Fibroblast of pulmonary artery (primary cell): ENCODE measurements at regions not wholly inside any gene's neighbourhood (a gene's known extent, or its start where the extent isn't known, plus 50 kb on each side); places are given as distances from the start of the nearest gene placed in this dataset.
"Not testable (repeated sequence)": the region's sequence is repeated elsewhere in the genome, so short reads cannot be mapped to it uniquely, and the experiment has no call there.

ENCODE experiments used
- DNase-seq: peaks from one replicate; pipeline ENCODE4 v3.0.0-alpha.2; 2010; ENCODE audit warnings: low read depth
- H3K4me3 ChIP-seq: replicated peaks from 2 replicates; pipeline ENCODE4 v1.5.1; 2011; ENCODE audit warnings: low read depth, mild to moderate bottlenecking, control low read depth, low read length, moderate library complexity
- TF ChIP-seq, protein P1 (sequence below): IDR thresholded peaks from 2 replicates; pipeline ENCODE4 v1.5.1; 2011; ENCODE audit warnings: mild to moderate bottlenecking, control low read depth, low read length, inconsistent platforms; ENCODE audit errors: missing control alignments

DNA sequence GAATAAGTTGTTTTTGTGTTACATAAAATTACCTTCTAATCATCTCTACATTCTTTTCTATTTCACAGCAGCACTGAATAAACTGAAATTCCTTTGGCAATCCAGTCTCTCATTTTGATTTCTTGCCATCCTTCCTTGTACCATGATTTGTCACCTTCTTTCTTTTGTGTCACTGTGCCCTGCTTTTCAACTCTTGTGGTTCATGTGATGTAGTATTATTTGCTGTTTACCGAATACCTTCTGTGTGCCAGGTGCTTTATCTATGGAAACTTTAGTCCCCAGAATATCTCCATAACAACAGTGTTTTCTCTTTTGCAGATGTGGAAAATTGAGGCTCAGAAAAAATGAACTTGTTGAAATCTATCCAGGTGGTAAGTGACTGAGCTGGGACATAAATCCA, 220.3 kb downstream of the STK31 start:
- TF ChIP-seq, protein P1, sequence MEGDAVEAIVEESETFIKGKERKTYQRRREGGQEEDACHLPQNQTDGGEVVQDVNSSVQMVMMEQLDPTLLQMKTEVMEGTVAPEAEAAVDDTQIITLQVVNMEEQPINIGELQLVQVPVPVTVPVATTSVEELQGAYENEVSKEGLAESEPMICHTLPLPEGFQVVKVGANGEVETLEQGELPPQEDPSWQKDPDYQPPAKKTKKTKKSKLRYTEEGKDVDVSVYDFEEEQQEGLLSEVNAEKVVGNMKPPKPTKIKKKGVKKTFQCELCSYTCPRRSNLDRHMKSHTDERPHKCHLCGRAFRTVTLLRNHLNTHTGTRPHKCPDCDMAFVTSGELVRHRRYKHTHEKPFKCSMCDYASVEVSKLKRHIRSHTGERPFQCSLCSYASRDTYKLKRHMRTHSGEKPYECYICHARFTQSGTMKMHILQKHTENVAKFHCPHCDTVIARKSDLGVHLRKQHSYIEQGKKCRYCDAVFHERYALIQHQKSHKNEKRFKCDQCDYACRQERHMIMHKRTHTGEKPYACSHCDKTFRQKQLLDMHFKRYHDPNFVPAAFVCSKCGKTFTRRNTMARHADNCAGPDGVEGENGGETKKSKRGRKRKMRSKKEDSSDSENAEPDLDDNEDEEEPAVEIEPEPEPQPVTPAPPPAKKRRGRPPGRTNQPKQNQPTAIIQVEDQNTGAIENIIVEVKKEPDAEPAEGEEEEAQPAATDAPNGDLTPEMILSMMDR = no peak
- DNase-seq = no peak
- no peak overlapping the region for H3K4me3 ChIP-seq

- TF ChIP-seq, protein P1 = no peak
- DNase-seq = no peak
- H3K4me3 ChIP-seq = no peak overlapping the region
Measured at GRCh38 chr7:23931633-23932032, 221.6 kb downstream of the STK31 start.

DNA sequence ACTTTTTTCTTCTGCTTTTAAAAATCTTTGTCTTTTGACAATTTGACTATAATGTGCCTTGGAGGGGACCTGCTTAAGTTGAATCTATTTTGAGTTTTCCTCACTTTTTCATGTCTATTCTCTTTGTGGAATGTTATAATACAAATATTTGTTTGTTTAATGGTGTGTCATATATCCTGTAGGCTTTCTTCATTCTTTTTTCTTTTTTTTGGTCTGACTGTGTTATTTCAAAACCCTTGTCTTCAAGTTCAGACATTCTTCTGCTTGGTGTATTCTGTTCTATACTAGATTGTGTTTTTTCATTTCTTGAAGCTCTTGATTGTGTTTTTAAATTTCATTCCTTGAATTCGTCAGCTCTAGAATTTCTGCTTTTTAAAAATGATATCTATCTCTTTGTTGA, 228.2 kb downstream of the STK31 start:
- TF ChIP-seq, protein P1 = no peak
- no peak for DNase-seq
- no peak overlapping the region for H3K4me3 ChIP-seq

- TF ChIP-seq, protein P1 = peak; percentile 37
- DNase-seq = peak; percentile 24
- H3K4me3 ChIP-seq = no peak overlapping the region
Measured at GRCh38 chr7:23938937-23939552, 229.0 kb downstream of the STK31 start.

GRCh38 chr7:23939747-23940146, 229.7 kb downstream of the STK31 start:
- not testable (repeated sequence) for DNase-seq

DNA sequence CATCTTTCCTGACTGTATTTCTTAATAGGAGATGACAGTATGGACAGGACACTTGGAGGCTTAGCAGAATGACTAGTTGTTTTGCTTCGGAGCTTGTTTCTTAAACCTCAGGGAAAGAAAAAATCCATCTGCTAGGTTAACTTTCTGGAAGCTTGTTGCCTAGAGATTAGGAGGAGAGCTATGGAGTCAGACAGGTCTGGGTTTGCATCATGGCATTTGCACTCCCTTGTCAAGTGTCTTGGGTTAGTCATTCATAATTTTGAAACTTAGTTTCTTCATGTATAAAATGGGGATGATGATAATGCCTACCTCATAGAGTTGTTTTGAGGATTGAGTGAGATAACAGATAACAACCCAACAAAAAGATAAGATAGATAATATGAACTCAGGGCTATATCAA, 231.5 kb downstream of the STK31 start:
- TF ChIP-seq, protein P1 = no peak
- DNase-seq = no peak
- H3K4me3 ChIP-seq = no peak overlapping the region

More at GRCh38 chr7:23939747-23940146, 229.7 kb downstream of the STK31 start:
- H3K4me3 ChIP-seq = not testable (repeated sequence)

GRCh38 chr7:23942032-23942431, 232.0 kb downstream of the STK31 start:
- no peak overlapping the region for H3K4me3 ChIP-seq
- no peak for DNase-seq
- TF ChIP-seq, protein P1 = no peak
